ENCODE measurements at regions not wholly inside any gene's neighbourhood (a gene's known extent, or its start where the extent isn't known, plus 50 kb on each side); places are given as distances from the start of the nearest gene placed in this dataset.

GRCh38 chr1:195723796-195724194, 884.4 kb downstream of the KCNT2 start:
- TF ChIP-seq CTCF (conservative IDR thresholded peaks at IDR 0.05) (no peak), EZH2 (IDR thresholded peaks at IDR 0.05; ENCODE audit: low read depth) (no peak)

All from PC-9 (cell line).